ENCODE measurements at regions not wholly inside any gene's neighbourhood (a gene's known extent, or its start where the extent isn't known, plus 50 kb on each side); places are given as distances from the start of the nearest gene placed in this dataset.

DNA sequence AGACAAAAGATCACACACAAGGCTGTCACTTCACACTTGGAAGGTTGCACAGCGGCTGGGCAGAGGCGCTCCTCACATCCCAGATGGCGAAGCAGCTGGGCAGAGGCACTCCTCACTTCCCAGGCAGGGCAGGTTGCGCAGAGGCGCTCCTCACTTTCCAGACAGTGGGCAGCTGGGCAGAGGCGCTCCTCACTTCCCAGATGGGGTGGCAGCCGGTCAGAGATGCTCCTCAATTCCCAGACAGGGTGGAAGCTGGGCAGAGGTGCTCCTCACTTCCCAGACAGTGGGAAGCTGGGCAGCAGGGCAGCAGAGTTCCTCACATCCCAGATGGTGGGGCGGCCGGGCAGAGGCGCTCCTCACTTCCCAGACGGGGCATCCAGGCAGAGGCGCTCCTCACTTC is 199.2 kb downstream of the RTL9 start:
- ChIA-PET CTCF (no interaction called here), POLR2A (no interaction called here)
- H3K4me3 ChIP-seq (ENCODE audit: low read depth, low read length), result no peak overlapping the region
- no peak for DNase-seq (ENCODE audit: low read depth, low spot score)
- TF ChIP-seq, protein P1, sequence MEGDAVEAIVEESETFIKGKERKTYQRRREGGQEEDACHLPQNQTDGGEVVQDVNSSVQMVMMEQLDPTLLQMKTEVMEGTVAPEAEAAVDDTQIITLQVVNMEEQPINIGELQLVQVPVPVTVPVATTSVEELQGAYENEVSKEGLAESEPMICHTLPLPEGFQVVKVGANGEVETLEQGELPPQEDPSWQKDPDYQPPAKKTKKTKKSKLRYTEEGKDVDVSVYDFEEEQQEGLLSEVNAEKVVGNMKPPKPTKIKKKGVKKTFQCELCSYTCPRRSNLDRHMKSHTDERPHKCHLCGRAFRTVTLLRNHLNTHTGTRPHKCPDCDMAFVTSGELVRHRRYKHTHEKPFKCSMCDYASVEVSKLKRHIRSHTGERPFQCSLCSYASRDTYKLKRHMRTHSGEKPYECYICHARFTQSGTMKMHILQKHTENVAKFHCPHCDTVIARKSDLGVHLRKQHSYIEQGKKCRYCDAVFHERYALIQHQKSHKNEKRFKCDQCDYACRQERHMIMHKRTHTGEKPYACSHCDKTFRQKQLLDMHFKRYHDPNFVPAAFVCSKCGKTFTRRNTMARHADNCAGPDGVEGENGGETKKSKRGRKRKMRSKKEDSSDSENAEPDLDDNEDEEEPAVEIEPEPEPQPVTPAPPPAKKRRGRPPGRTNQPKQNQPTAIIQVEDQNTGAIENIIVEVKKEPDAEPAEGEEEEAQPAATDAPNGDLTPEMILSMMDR (IDR thresholded peaks at IDR 0.05; ENCODE audit: insufficient read depth, low read length, missing control alignments), result no peak

DNA sequence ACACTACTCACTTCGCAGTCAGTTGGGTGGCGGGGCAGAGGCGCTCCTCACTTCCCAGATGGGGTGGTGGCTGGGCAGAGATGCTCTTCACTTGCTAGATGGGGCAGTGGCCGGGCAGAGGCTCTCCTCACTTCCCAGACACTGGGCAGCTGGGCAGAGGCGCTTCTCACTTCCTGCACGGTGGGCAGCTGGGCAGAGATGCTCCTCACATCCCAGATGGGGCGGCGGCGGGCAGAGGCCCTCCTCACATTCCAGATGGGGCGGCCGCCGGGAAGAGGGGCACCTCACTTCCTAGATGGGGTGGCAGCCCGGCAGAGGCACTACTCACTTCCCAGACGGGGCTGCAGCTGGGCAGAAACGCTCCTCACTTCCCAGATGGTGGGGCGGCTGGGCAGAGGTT is 199.8 kb downstream of the RTL9 start:
- TF ChIP-seq, protein P1 (IDR thresholded peaks at IDR 0.05; ENCODE audit: insufficient read depth, low read length, missing control alignments), result no peak
- CTCF ChIA-PET, result no interaction called here
- POLR2A ChIA-PET, result no interaction called here
- DNase-seq (ENCODE audit: low read depth, low spot score), result no peak
- no peak overlapping the region for H3K4me3 ChIP-seq (ENCODE audit: low read depth, low read length)

DNA sequence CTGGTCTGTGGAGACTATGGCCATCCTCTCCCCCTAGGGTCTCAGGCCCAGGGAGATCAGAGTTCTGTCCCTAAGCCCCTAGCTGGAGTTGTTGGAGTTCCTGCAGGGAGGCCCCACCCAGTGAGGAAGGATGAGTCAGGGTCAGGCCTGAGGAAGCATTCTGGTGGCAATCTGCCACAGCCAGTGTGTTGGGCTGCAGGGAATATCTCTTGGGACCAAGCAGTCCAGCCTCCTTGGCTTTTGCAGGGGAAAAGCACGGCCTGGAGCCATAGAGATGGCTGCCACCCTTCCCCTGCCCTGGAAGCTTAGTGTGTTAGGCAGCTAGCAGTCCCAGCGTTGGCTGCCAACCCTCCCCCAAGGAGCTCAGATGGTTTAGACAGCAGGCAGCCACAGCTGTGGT is 202.4 kb downstream of the RTL9 start:
- ChIA-PET CTCF (no interaction called here), POLR2A (no interaction called here)
- TF ChIP-seq, protein P1 (IDR thresholded peaks at IDR 0.05; ENCODE audit: insufficient read depth, low read length, missing control alignments), result no peak
- H3K4me3 ChIP-seq (ENCODE audit: low read depth, low read length), result no peak overlapping the region
- DNase-seq (ENCODE audit: low read depth, low spot score), result no peak

DNA sequence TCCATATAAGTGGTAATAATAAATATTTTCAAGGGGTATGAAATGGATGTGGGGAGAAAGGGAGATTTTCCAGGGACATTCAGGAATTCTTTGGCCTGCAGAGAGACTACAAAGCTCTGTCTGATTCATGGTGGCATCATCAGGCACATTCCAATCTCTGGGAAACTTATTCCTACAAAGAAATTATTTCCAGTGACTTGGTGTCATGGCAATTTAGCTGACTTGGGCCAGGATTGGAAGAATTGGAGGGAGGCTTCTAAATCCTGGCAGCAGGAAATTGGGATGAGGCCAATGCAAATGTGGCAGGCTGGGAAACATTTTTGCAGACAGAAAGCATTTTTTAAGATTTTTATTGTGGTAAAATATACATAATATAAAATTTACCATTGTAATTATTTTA is 204.6 kb downstream of the RTL9 start:
- no peak for DNase-seq (ENCODE audit: low read depth, low spot score)
- no peak overlapping the region for H3K4me3 ChIP-seq (ENCODE audit: low read depth, low read length)
- ChIA-PET POLR2A (no interaction called here), CTCF (no interaction called here)
- TF ChIP-seq, protein P1 (IDR thresholded peaks at IDR 0.05; ENCODE audit: insufficient read depth, low read length, missing control alignments), result no peak

DNA sequence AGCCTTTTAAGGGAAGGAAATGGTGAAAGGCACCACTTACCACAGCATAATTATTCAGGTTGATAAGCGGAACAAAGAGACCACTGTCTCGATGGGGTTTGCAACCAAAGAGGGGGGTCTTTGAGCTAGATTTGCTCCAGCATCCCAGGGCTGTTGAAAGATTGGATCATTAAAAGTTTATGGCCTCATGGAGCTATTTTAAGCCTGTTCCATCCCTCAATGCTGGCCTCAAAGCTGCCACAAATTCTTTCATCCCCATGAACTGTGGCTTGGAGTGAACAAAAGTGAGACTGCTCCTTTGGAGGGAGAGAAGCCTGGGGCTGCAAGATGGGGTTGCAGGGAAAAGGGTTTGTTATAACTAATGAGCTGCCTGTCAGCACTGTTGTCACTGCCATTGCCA is 209.8 kb downstream of the RTL9 start:
- POLR2A ChIA-PET, result no interaction called here
- no peak for DNase-seq (ENCODE audit: low read depth, low spot score)
- H3K4me3 ChIP-seq (ENCODE audit: low read depth, low read length), result no peak overlapping the region
- TF ChIP-seq, protein P1 (IDR thresholded peaks at IDR 0.05; ENCODE audit: insufficient read depth, low read length, missing control alignments), result no peak
- CTCF ChIA-PET, result no interaction called here

DNA sequence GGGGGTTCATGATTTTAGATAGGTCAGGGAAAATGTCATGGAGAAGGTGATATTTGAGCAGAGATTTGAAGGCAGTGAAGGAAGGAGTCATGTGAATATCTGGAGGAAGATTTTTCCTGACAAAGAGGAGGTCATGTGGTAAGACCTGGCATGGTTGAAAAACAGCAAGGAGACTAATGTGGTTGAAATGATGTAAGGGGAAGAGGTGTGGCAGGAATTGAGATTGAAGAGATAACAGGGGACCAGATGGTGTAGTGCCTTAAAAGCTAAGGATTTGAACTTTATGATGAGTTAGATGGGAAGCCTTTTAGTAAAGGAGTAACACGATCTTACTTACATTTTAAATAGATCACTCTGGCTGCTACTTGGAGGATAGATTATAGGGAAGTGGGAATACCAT is 210.9 kb downstream of the RTL9 start:
- TF ChIP-seq, protein P1 (IDR thresholded peaks at IDR 0.05; ENCODE audit: insufficient read depth, low read length, missing control alignments), result no peak
- ChIA-PET CTCF (no interaction called here), POLR2A (no interaction called here)
- no peak overlapping the region for H3K4me3 ChIP-seq (ENCODE audit: low read depth, low read length)
- no peak for DNase-seq (ENCODE audit: low read depth, low spot score)
